Vagina (tissue), 2 donors: ENCODE measurements at regions not wholly inside any gene's neighbourhood (a gene's known extent, or its start where the extent isn't known, plus 50 kb on each side); places are given as distances from the start of the nearest gene placed in this dataset.

ENCODE experiments used
- POLR2A ChIP-seq, 2 donors: fragments of 450-650 bp; IDR thresholded peaks; one replicate each; pipeline ENCODE4 v1.6.1; 2017; ENCODE audit warnings: antibody characterized with exemption in 2 of 2, mild to moderate bottlenecking in 2 of 2, moderate library complexity in 2 of 2
- POLR2AphosphoS5 ChIP-seq, 2 donors: sonication (generic); formaldehyde crosslinking; IDR thresholded peaks; one replicate each; pipeline ENCODE4 v1.9.0; 2017; ENCODE audit warnings: antibody characterized with exemption in 2 of 2, mild to moderate bottlenecking in 2 of 2, low read depth in 1 of 2; ENCODE audit not compliant: insufficient read depth in 1 of 2
- TF ChIP-seq, protein P1 (sequence below), 3 experiments: fragments of 450-650 bp in 2 of 3; fragments of 200-600 bp in 1 of 3; sonication (generic) in 1 of 3; IDR thresholded peaks; one replicate each; pipeline ENCODE4 v1.5.1; 2017 to 2019; ENCODE audit warnings: antibody characterized with exemption in 3 of 3, mild to moderate bottlenecking in 2 of 3, moderate library complexity in 2 of 3

DNA sequence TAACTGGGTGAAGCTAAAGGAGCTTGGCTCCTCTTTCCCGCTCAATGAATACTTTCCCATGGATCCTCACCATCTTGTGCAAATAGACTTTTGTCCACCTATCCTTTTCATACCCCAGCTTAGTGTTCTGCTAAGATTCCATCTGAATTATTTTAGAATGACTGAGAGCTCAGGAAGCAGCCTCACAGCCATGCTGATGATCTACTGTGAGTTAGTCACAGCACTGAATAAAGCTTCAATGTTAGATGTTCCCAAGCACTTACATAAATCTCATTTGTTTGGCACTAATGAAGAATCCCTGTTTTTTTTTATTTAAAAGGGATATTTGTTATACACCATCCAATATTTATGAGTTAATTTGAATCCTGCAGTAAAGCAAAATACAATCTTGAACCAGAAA is 317.6 kb upstream of the TRPC7 start:
- TF ChIP-seq POLR2A (IDR thresholded peaks at IDR 0.05): no peak
- TF ChIP-seq, protein P1, sequence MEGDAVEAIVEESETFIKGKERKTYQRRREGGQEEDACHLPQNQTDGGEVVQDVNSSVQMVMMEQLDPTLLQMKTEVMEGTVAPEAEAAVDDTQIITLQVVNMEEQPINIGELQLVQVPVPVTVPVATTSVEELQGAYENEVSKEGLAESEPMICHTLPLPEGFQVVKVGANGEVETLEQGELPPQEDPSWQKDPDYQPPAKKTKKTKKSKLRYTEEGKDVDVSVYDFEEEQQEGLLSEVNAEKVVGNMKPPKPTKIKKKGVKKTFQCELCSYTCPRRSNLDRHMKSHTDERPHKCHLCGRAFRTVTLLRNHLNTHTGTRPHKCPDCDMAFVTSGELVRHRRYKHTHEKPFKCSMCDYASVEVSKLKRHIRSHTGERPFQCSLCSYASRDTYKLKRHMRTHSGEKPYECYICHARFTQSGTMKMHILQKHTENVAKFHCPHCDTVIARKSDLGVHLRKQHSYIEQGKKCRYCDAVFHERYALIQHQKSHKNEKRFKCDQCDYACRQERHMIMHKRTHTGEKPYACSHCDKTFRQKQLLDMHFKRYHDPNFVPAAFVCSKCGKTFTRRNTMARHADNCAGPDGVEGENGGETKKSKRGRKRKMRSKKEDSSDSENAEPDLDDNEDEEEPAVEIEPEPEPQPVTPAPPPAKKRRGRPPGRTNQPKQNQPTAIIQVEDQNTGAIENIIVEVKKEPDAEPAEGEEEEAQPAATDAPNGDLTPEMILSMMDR (IDR thresholded peaks at IDR 0.05): no peak
- TF ChIP-seq POLR2AphosphoS5 (IDR thresholded peaks at IDR 0.05; ENCODE audit: insufficient read depth in 1 of 2, low read depth in 1 of 2): no peak
